ENCODE measurements at regions not wholly inside any gene's neighbourhood (a gene's known extent, or its start where the extent isn't known, plus 50 kb on each side); places are given as distances from the start of the nearest gene placed in this dataset.

GRCh38 chr15:29418178-29418577, 148.6 kb upstream of the NSMCE3 start:
- WGBS: 80% methylated on average over 4 of the region's 4 CpGs
- H3K4me3 ChIP-seq (ENCODE audit: low read depth in 1 of 3, low read length in 3 of 3): no peak overlapping the region
- H3K4me1 ChIP-seq (ENCODE audit: control insufficient read depth in 4 of 4, insufficient read depth in 4 of 4, low read length in 3 of 4): no peaks in the 10 kb centered on the region
- no peak overlapping the region for H3K27ac ChIP-seq (ENCODE audit: low read depth in 1 of 2, low read length in 2 of 2)
- no peaks in the 10 kb centered on the region for H3K27me3 ChIP-seq (ENCODE audit: control insufficient read depth in 4 of 4, insufficient read depth in 4 of 4, low read length in 3 of 4)
- no peaks in the 10 kb centered on the region for H3K9me3 ChIP-seq (ENCODE audit: control insufficient read depth in 4 of 4, low read length in 3 of 4)
- no peak overlapping the region for H3K9ac ChIP-seq (ENCODE audit: low read depth in 1 of 2, low read length in 2 of 2)
- TF ChIP-seq CTCF (IDR thresholded peaks at IDR 0.05; ENCODE audit: low read depth, low read length, missing input control): no peak
- no peak for TF ChIP-seq ZBTB33 (IDR thresholded peaks at IDR 0.05)
- TF ChIP-seq SP1 (IDR thresholded peaks at IDR 0.05): no peak
- no peak for TF ChIP-seq TAF1 (conservative IDR thresholded peaks at IDR 0.05)
- no peak for TF ChIP-seq FOXA1 (IDR thresholded peaks at IDR 0.05)
- no peak for TF ChIP-seq NR2F2 (IDR thresholded peaks at IDR 0.05)
- TF ChIP-seq HNF4A (conservative IDR thresholded peaks at IDR 0.05): no peak
- no peak for TF ChIP-seq HNF4G (IDR thresholded peaks at IDR 0.05)
- no peak for TF ChIP-seq GABPA (IDR thresholded peaks at IDR 0.05 in 1 of 2, conservative IDR thresholded peaks at IDR 0.05 in 1 of 2)
- TF ChIP-seq REST (IDR thresholded peaks at IDR 0.05): no peak
- no peak for TF ChIP-seq EGR1 (IDR thresholded peaks at IDR 0.05; ENCODE audit: low read depth in 2 of 2)
- no peak for TF ChIP-seq YY1 (IDR thresholded peaks at IDR 0.05)
- DNase-seq (ENCODE audit: low spot score): no peak
- no peaks in the 10 kb centered on the region for H3K36me3 ChIP-seq (ENCODE audit: control insufficient read depth in 4 of 4, insufficient read depth in 3 of 4, low read depth in 1 of 4, low read length in 3 of 4)

GRCh38 chr15:29411299-29411698, 141.7 kb upstream of the NSMCE3 start:
- H3K36me3 ChIP-seq (ENCODE audit: control insufficient read depth in 4 of 4, insufficient read depth in 3 of 4, low read depth in 1 of 4, low read length in 3 of 4): no peaks in the 10 kb centered on the region
- no peak for DNase-seq (ENCODE audit: low spot score)
- no peak overlapping the region for H3K9ac ChIP-seq (ENCODE audit: low read depth in 1 of 2, low read length in 2 of 2)
- no peaks in the 10 kb centered on the region for H3K27me3 ChIP-seq (ENCODE audit: control insufficient read depth in 4 of 4, insufficient read depth in 4 of 4, low read length in 3 of 4)
- H3K27ac ChIP-seq (ENCODE audit: low read depth in 1 of 2, low read length in 2 of 2): no peak overlapping the region
- H3K9me3 ChIP-seq (ENCODE audit: control insufficient read depth in 4 of 4, low read length in 3 of 4): no peaks in the 10 kb centered on the region
- WGBS: 82% methylated on average over 3 of the region's 3 CpGs
- H3K4me1 ChIP-seq (ENCODE audit: control insufficient read depth in 4 of 4, insufficient read depth in 4 of 4, low read length in 3 of 4): no peaks in the 10 kb centered on the region
- H3K4me3 ChIP-seq (ENCODE audit: low read depth in 1 of 3, low read length in 3 of 3): no peak overlapping the region
- TF ChIP-seq GABPA (IDR thresholded peaks at IDR 0.05 in 1 of 2, conservative IDR thresholded peaks at IDR 0.05 in 1 of 2) (no peak), REST (IDR thresholded peaks at IDR 0.05) (no peak), NR2F2 (IDR thresholded peaks at IDR 0.05) (no peak), ZBTB33 (IDR thresholded peaks at IDR 0.05) (no peak), JUND (IDR thresholded peaks at IDR 0.05) (no peak), ATF3 (IDR thresholded peaks at IDR 0.05) (no peak), MAX (IDR thresholded peaks at IDR 0.05) (no peak), SP1 (IDR thresholded peaks at IDR 0.05) (no peak), FOXA1 (IDR thresholded peaks at IDR 0.05) (no peak), TAF1 (conservative IDR thresholded peaks at IDR 0.05) (no peak), CTCF (IDR thresholded peaks at IDR 0.05; ENCODE audit: low read depth, low read length, missing input control) (no peak), YY1 (IDR thresholded peaks at IDR 0.05) (no peak)

Measured in liver (tissue), 8 donors.